ENCODE measurements at regions not wholly inside any gene's neighbourhood (a gene's known extent, or its start where the extent isn't known, plus 50 kb on each side); places are given as distances from the start of the nearest gene placed in this dataset.

DNA sequence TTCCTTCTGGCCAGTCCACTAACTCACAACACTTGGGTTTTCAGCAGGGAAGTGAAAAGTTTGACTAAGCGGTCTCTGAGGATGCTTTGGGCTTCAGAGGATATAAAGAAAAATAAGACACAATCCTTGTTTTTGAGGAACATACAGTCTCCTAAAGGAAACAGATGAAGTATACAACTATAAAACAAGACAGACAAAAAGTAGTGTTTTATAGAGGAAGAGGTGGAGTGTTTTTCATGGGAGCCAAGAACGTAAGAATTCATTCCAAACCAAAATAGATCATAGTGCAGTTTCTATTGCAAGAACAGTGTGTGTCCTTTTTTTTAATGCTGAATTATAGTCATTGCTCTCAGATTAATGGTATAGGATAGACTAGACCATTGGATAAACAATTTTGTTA lies 586.9 kb upstream of the BRINP1 start (continued):
- no peak for TF ChIP-seq CHD4 (IDR thresholded peaks at IDR 0.05; ENCODE audit: borderline replicate concordance)
- TF ChIP-seq JUNB (IDR thresholded peaks at IDR 0.05) = no peak
- TF ChIP-seq TFCP2L1 (CRISPR knock-in tag; IDR thresholded peaks at IDR 0.05) = no peak
- no peak for TF ChIP-seq EP300 (IDR thresholded peaks at IDR 0.05)

- H3K4me3 ChIP-seq = no peak overlapping the region
- H3K27ac ChIP-seq = no peak overlapping the region
- POLR2A ChIA-PET = no interaction called here
- CTCF ChIA-PET = interaction anchor here (1.4 to 3.8 kb wide), 2 partner anchors 12 to 13 kb away, joined by 3 to 18 read pairs; no protein-coding TSS in a partner anchor
- TF ChIP-seq CBX8 (IDR thresholded peaks at IDR 0.05) (no peak), CHD4 (IDR thresholded peaks at IDR 0.05; ENCODE audit: borderline replicate concordance) (no peak), RAD21 (conservative IDR thresholded peaks at IDR 0.05 in 1 of 2, IDR thresholded peaks at IDR 0.05 in 1 of 2) (no peak), ELK1 (IDR thresholded peaks at IDR 0.05; ENCODE audit: low read depth, low read length) (no peak), PBX3 (IDR thresholded peaks at IDR 0.05) (no peak), KDM1A (IDR thresholded peaks at IDR 0.05; ENCODE audit: low read depth) (no peak), NFE2L2 (conservative IDR thresholded peaks at IDR 0.05; ENCODE audit: low read length) (no peak), SREBF2 (IDR thresholded peaks at IDR 0.05) (no peak), FOSB (CRISPR knock-in tag; IDR thresholded peaks at IDR 0.05) (no peak), POLR2AphosphoS2 (conservative IDR thresholded peaks at IDR 0.05; ENCODE audit: low read length) (no peak), EP300 (IDR thresholded peaks at IDR 0.05) (no peak), SMC3 (IDR thresholded peaks at IDR 0.05) (no peak), ZSCAN20 (CRISPR knock-in tag; IDR thresholded peaks at IDR 0.05) (no peak), RNF2 (IDR thresholded peaks at IDR 0.05; ENCODE audit: borderline replicate concordance, low read depth) (no peak), EHMT2 (IDR thresholded peaks at IDR 0.05; ENCODE audit: low read depth) (no peak), MAX (IDR thresholded peaks at IDR 0.05) (no peak), HOXB5 (CRISPR knock-in tag; IDR thresholded peaks at IDR 0.05) (no peak), CBX2 (IDR thresholded peaks at IDR 0.05; ENCODE audit: borderline replicate concordance, low read depth) (no peak)
- TF ChIP-seq, protein P1, sequence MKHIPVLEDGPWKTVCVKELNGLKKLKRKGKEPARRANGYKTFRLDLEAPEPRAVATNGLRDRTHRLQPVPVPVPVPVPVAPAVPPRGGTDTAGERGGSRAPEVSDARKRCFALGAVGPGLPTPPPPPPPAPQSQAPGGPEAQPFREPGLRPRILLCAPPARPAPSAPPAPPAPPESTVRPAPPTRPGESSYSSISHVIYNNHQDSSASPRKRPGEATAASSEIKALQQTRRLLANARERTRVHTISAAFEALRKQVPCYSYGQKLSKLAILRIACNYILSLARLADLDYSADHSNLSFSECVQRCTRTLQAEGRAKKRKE (CRISPR knock-in tag; IDR thresholded peaks at IDR 0.05; ENCODE audit: low read depth) = no peak
- FAIRE-seq (no peak), ATAC-seq (no peak), DNase-seq (ENCODE audit: low read depth in 1 of 2, low spot score in 1 of 2) (no peak)
- no peaks in the 10 kb centered on the region for H3K4me1 ChIP-seq
- H3K9me3 ChIP-seq = no peaks in the 10 kb centered on the region
- WGBS (ENCODE audit: missing lambda C conversion rate) = 0% methylated on average over 3 of the region's 3 CpGs
- no peak overlapping the region for H3K4me2 ChIP-seq
Observed at GRCh38 chr9:119955276-119955675, 586.0 kb upstream of the BRINP1 start.

- H3K9me3 ChIP-seq = no peaks in the 10 kb centered on the region
- FAIRE-seq = no peak
- 1% methylated on average over 3 of the region's 3 CpGs for WGBS (ENCODE audit: missing lambda C conversion rate)
- ATAC-seq = no peak
- POLR2A ChIA-PET = no interaction called here
- H3K4me1 ChIP-seq = no peaks in the 10 kb centered on the region
- CTCF ChIA-PET = interaction anchor here (1.4 to 3.1 kb wide), 2 partner anchors 10 to 17 kb away, joined by 3 to 13 read pairs; no protein-coding TSS in a partner anchor
- H3K4me2 ChIP-seq = no peak overlapping the region
- no peak for DNase-seq (ENCODE audit: low read depth in 1 of 2, low spot score in 1 of 2)
- no peak overlapping the region for H3K4me3 ChIP-seq
- no peak overlapping the region for H3K27ac ChIP-seq
- no peak for TF ChIP-seq MAX (IDR thresholded peaks at IDR 0.05)
- no peak for TF ChIP-seq SMC3 (IDR thresholded peaks at IDR 0.05)
- TF ChIP-seq PHF8 (IDR thresholded peaks at IDR 0.05; ENCODE audit: borderline replicate concordance, low read depth) = no peak
- TF ChIP-seq EP300 (IDR thresholded peaks at IDR 0.05) = no peak
- TF ChIP-seq RAD21 (conservative IDR thresholded peaks at IDR 0.05 in 1 of 2, IDR thresholded peaks at IDR 0.05 in 1 of 2) = no peak
- TF ChIP-seq JUN (IDR thresholded peaks at IDR 0.05) = no peak
- TF ChIP-seq HOXB5 (CRISPR knock-in tag; IDR thresholded peaks at IDR 0.05) = no peak
Observed at GRCh38 chr9:119951591-119951990, 582.4 kb upstream of the BRINP1 start.

All from A549 (cell line).